WTC11 (cell line): ENCODE measurements at regions not wholly inside any gene's neighbourhood (a gene's known extent, or its start where the extent isn't known, plus 50 kb on each side); places are given as distances from the start of the nearest gene placed in this dataset.

Experiments used
- ATF3 ChIP-seq: sonication (generic); formaldehyde crosslinking; conservative IDR thresholded peaks from 2 replicates; pipeline ENCODE4 v1.8.1; 2022; ENCODE audit warnings: mild to moderate bottlenecking, missing genetic modification reagents
- CTCF ChIP-seq: fragments of 200-600 bp; IDR thresholded peaks from 2 replicates; pipeline ENCODE4 v1.8.0; 2022; ENCODE audit warnings: antibody characterized with exemption
- E2F4 ChIP-seq: sonication (generic); formaldehyde crosslinking; IDR thresholded peaks from 2 replicates; pipeline ENCODE4 v1.8.1; 2022; ENCODE audit warnings: low read depth, mild to moderate bottlenecking, moderate library complexity, missing genetic modification reagents, borderline replicate concordance
- E2F5 ChIP-seq: sonication (generic); formaldehyde crosslinking; IDR thresholded peaks from 2 replicates; pipeline ENCODE4 v1.8.1; 2022; ENCODE audit warnings: mild to moderate bottlenecking, moderate library complexity, missing genetic modification reagents
- FOXP1 ChIP-seq: sonication (generic); formaldehyde crosslinking; IDR thresholded peaks from 2 replicates; pipeline ENCODE4 v1.8.0; 2022; ENCODE audit warnings: missing genetic modification reagents, mild to moderate bottlenecking, moderate library complexity, borderline replicate concordance
- MAX ChIP-seq: sonication (generic); formaldehyde crosslinking; IDR thresholded peaks from 2 replicates; pipeline ENCODE4 v1.8.0; 2022; ENCODE audit warnings: mild to moderate bottlenecking, missing genetic modification reagents
- RELA ChIP-seq: sonication (generic); formaldehyde crosslinking; IDR thresholded peaks from 2 replicates; pipeline ENCODE4 v1.8.1; 2022; ENCODE audit warnings: missing genetic modification reagents, mild to moderate bottlenecking, borderline replicate concordance
- SMAD4 ChIP-seq: sonication (generic); formaldehyde crosslinking; IDR thresholded peaks from 2 replicates; pipeline ENCODE4 v1.8.0; 2022; ENCODE audit warnings: mild to moderate bottlenecking, missing genetic modification reagents

- TF ChIP-seq CTCF: no peak
- TF ChIP-seq RELA: no peak
- TF ChIP-seq SMAD4 (CRISPR knock-in tag): no peak
- TF ChIP-seq E2F5 (CRISPR knock-in tag): no peak
- no peak for TF ChIP-seq MAX
- TF ChIP-seq E2F4 (CRISPR knock-in tag): no peak
- no peak for TF ChIP-seq FOXP1 (CRISPR knock-in tag)
- no peak for TF ChIP-seq ATF3 (CRISPR knock-in tag)
These were observed 414.4 kb upstream of the NXPH2 start for GRCh38 chr2:139194546-139194945.
